H9 (cell line): ENCODE measurements at regions not wholly inside any gene's neighbourhood (a gene's known extent, or its start where the extent isn't known, plus 50 kb on each side); places are given as distances from the start of the nearest gene placed in this dataset.

ENCODE experiments used
- DNase-seq: peaks from one replicate; pipeline ENCODE4 v3.0.0-alpha.2; 2017
- H2AFZ ChIP-seq: one replicate; pipeline ENCODE4 v1.6.1; 2013; ENCODE audit warnings: mild to moderate bottlenecking, low read length, control low read depth, moderate library complexity
- H2AK5ac ChIP-seq: 2 replicates; pipeline ENCODE4 v1.6.1; 2013; ENCODE audit warnings: low read length, control low read depth, mixed read lengths; ENCODE audit not compliant: insufficient read length
- H2BK120ac ChIP-seq: one replicate; pipeline ENCODE4 v1.6.1; 2013; ENCODE audit warnings: low read depth, mild to moderate bottlenecking, low read length, control low read depth, inconsistent platforms; ENCODE audit not compliant: poor library complexity, severe bottlenecking
- H2BK12ac ChIP-seq: 2 replicates; pipeline ENCODE4 v1.6.1; 2013; ENCODE audit warnings: low read length, control low read depth, mixed read lengths, low read depth; ENCODE audit not compliant: insufficient read length
- H2BK15ac ChIP-seq: 2 replicates; pipeline ENCODE4 v1.6.1; 2013; ENCODE audit warnings: low read depth, low read length, control low read depth
- H2BK20ac ChIP-seq: one replicate; pipeline ENCODE4 v1.6.1; 2013; ENCODE audit warnings: low read depth, mild to moderate bottlenecking, low read length, control low read depth, inconsistent platforms; ENCODE audit not compliant: poor library complexity, severe bottlenecking
- H2BK5ac ChIP-seq: 2 replicates; pipeline ENCODE4 v1.6.1; 2013; ENCODE audit warnings: low read length, control low read depth, mixed read lengths; ENCODE audit not compliant: insufficient read length
- H3K14ac ChIP-seq: 2 replicates; pipeline ENCODE4 v1.6.1; 2013; ENCODE audit warnings: low read length, control low read depth; ENCODE audit not compliant: insufficient read depth
- H3K18ac ChIP-seq: 2 replicates; pipeline ENCODE4 v1.6.1; 2013; ENCODE audit warnings: low read depth, mild to moderate bottlenecking, mixed read lengths, low read length, control low read depth; ENCODE audit not compliant: insufficient read length
- H3K23ac ChIP-seq: 2 replicates; pipeline ENCODE4 v1.6.1; 2013; ENCODE audit warnings: low read length, control low read depth, mixed read lengths, low read depth; ENCODE audit not compliant: insufficient read length
- H3K23me2 ChIP-seq: 2 replicates; pipeline ENCODE4 v1.6.1; 2013; ENCODE audit warnings: low read depth, mild to moderate bottlenecking, mixed read lengths, low read length, control low read depth; ENCODE audit not compliant: insufficient read length, poor library complexity, severe bottlenecking
- H3K27ac ChIP-seq: 2 replicates; pipeline ENCODE4 v1.5.1; 2013; ENCODE audit warnings: low read length, control low read depth, mixed read lengths, low read depth; ENCODE audit not compliant: insufficient read length
- H3K27me3 ChIP-seq: 2 replicates; pipeline ENCODE4 v1.6.1; 2013; ENCODE audit warnings: low read length, control low read depth, inconsistent platforms; ENCODE audit not compliant: insufficient read depth
- H3K4ac ChIP-seq: 2 replicates; pipeline ENCODE4 v1.6.1; 2013; ENCODE audit warnings: low read depth, mild to moderate bottlenecking, control low read depth, inconsistent platforms, low read length, moderate library complexity
- H3K4me1 ChIP-seq: 2 replicates; pipeline ENCODE4 v1.6.1; 2013; ENCODE audit warnings: low read length, control low read depth, inconsistent platforms; ENCODE audit not compliant: insufficient read depth
- H3K4me2 ChIP-seq: 2 replicates; pipeline ENCODE4 v1.6.1; 2013; ENCODE audit warnings: low read length, control low read depth, mixed read lengths; ENCODE audit not compliant: insufficient read length, insufficient read depth
- H3K56ac ChIP-seq: 2 replicates; pipeline ENCODE4 v1.6.1; 2013; ENCODE audit warnings: low read depth, mild to moderate bottlenecking, mixed read lengths, low read length, control low read depth; ENCODE audit not compliant: insufficient read length
- H3K79me1 ChIP-seq: 2 replicates; pipeline ENCODE4 v1.6.1; 2013; ENCODE audit warnings: low read depth, mild to moderate bottlenecking, moderate library complexity, low read length, control low read depth, inconsistent platforms; ENCODE audit not compliant: insufficient read depth, poor library complexity, severe bottlenecking
- H3K79me2 ChIP-seq: 2 replicates; pipeline ENCODE4 v1.6.1; 2013; ENCODE audit warnings: low read length, control low read depth, inconsistent platforms; ENCODE audit not compliant: insufficient read depth
- H3K9ac ChIP-seq: 2 replicates; pipeline ENCODE4 v1.6.1; 2013; ENCODE audit warnings: low read length, control low read depth, mixed read lengths; ENCODE audit not compliant: insufficient read length; ENCODE audit errors: extremely low read depth
- H3K9me3 ChIP-seq: one replicate; pipeline ENCODE4 v1.6.1; 2013; ENCODE audit warnings: low read depth, low read length, inconsistent platforms; ENCODE audit not compliant: control insufficient read depth
- H3T11ph ChIP-seq: one replicate; pipeline ENCODE4 v1.6.1; 2013; ENCODE audit warnings: mild to moderate bottlenecking, low read length, control low read depth, inconsistent platforms
- H4K20me1 ChIP-seq: one replicate; pipeline ENCODE4 v1.6.1; 2013; ENCODE audit not compliant: control insufficient read depth, insufficient read length, insufficient read depth
- H4K5ac ChIP-seq: 2 replicates; pipeline ENCODE4 v1.6.1; 2013; ENCODE audit warnings: low read depth, mild to moderate bottlenecking, mixed read lengths, low read length, control low read depth; ENCODE audit not compliant: insufficient read length
- H4K8ac ChIP-seq: replicated peaks from 2 replicates; pipeline ENCODE4 v1.6.1; 2013; ENCODE audit warnings: low read length, control low read depth, mixed read lengths, low read depth; ENCODE audit not compliant: insufficient read length
- H4K91ac ChIP-seq: 2 replicates; pipeline ENCODE4 v1.6.1; 2013; ENCODE audit warnings: low read depth, mild to moderate bottlenecking, moderate library complexity, mixed read lengths, low read length, control low read depth; ENCODE audit not compliant: insufficient read length
- H3K27ac Mint-ChIP-seq, 3 experiments: 2 replicates in 2 of 3; 3 replicates in 1 of 3; pipeline ENCODE4 v1.8.0; 2020 to 2021; ENCODE audit warnings: mixed read lengths in 3 of 3, mild to moderate bottlenecking in 1 of 3, moderate library complexity in 1 of 3
- H3K27me3 Mint-ChIP-seq: 2 replicates; pipeline ENCODE4 v1.8.0; 2021; ENCODE audit warnings: low read depth, mild to moderate bottlenecking, moderate library complexity, mixed read lengths
- H3K36me3 Mint-ChIP-seq, 3 experiments: 2 replicates in 2 of 3; 3 replicates in 1 of 3; pipeline ENCODE4 v1.8.0; 2020 to 2021; ENCODE audit warnings: low read depth in 3 of 3, mixed read lengths in 3 of 3; ENCODE audit not compliant: insufficient read depth in 1 of 3
- H3K4me1 Mint-ChIP-seq, 2 experiments: 2 replicates each; pipeline ENCODE4 v1.8.0; 2020; ENCODE audit warnings: mixed read lengths in 2 of 2
- H3K4me3 Mint-ChIP-seq, 2 experiments: 2 replicates in 1 of 2; 3 replicates in 1 of 2; pipeline ENCODE4 v1.8.0; 2020 to 2021; ENCODE audit warnings: mild to moderate bottlenecking in 2 of 2, mixed read lengths in 2 of 2, moderate library complexity in 1 of 2
- H3K9me3 Mint-ChIP-seq, 2 experiments: 2 replicates in 1 of 2; 3 replicates in 1 of 2; pipeline ENCODE4 v1.8.0; 2020; ENCODE audit warnings: mild to moderate bottlenecking in 2 of 2, mixed read lengths in 2 of 2, moderate library complexity in 1 of 2
- CTCF ChIP-seq: fragments of 200-600 bp; sonication (generic); conservative IDR thresholded peaks from 3 replicates; pipeline ENCODE4 v1.8.0; 2021; ENCODE audit warnings: antibody characterized with exemption, mild to moderate bottlenecking
- WGBS: extraction: QIAGEN DNeasy Blood & Tissue Kit; methylation state at CpG from one replicate; pipeline ENCODE4 v1.1.7; 2013; ENCODE audit warnings: missing lambda C conversion rate, low lambda C conversion rate, mixed read lengths; ENCODE audit not compliant: insufficient read length; ENCODE audit errors: extremely low coverage; 5-methylcytosine and 5-hydroxymethylcytosine counted together

- no peak overlapping the region for H3K4ac ChIP-seq
- no peaks in the 10 kb centered on the region for H3K9me3 ChIP-seq
- no peak overlapping the region for H2BK120ac ChIP-seq
- H3K27me3 ChIP-seq = no peaks in the 10 kb centered on the region
- peaks cover 0 to 9% of the 10 kb centered on the region in 2 experiments; a peak in 1 of 4 replicates for H3K4me1 Mint-ChIP-seq
- H2BK5ac ChIP-seq = no peak overlapping the region
- no peaks in the 10 kb centered on the region for H3K9me3 Mint-ChIP-seq
- H2AFZ ChIP-seq = no peak overlapping the region
- H3T11ph ChIP-seq = no peak overlapping the region
- H3K4me3 Mint-ChIP-seq = no peak overlapping the region
- no peak overlapping the region for H3K27ac Mint-ChIP-seq
- no peak overlapping the region for H3K56ac ChIP-seq
- no peaks in the 10 kb centered on the region for H4K20me1 ChIP-seq
- no peaks in the 10 kb centered on the region for H3K79me1 ChIP-seq
- H3K14ac ChIP-seq = no peak overlapping the region
- H3K36me3 Mint-ChIP-seq = no peaks in the 10 kb centered on the region
- no peak overlapping the region for H4K5ac ChIP-seq
- H4K91ac ChIP-seq = no peak overlapping the region
- H3K27ac ChIP-seq = no peak overlapping the region
- TF ChIP-seq CTCF = no peak
- no peaks in the 10 kb centered on the region for H3K79me2 ChIP-seq
- no peak overlapping the region for H3K9ac ChIP-seq
- no peak overlapping the region for H2BK12ac ChIP-seq
- no peak for DNase-seq
- H3K18ac ChIP-seq = no peak overlapping the region
- no CpG with 5 or more reads among the region's 2 CpGs for WGBS
- no peaks in the 10 kb centered on the region for H3K23me2 ChIP-seq
- no peak overlapping the region for H4K8ac ChIP-seq
- no peak overlapping the region for H3K23ac ChIP-seq
- no peaks in the 10 kb centered on the region for H3K27me3 Mint-ChIP-seq
- H2AK5ac ChIP-seq = no peak overlapping the region
- H2BK15ac ChIP-seq = no peak overlapping the region
- H3K4me1 ChIP-seq = no peaks in the 10 kb centered on the region
- no peak overlapping the region for H2BK20ac ChIP-seq
- H3K4me2 ChIP-seq = no peak overlapping the region
Observed at GRCh38 chr18:33959609-33960008, 265.1 kb downstream of the NOL4 start.
